Loucy (cell line): ENCODE measurements at regions not wholly inside any gene's neighbourhood (a gene's known extent, or its start where the extent isn't known, plus 50 kb on each side); places are given as distances from the start of the nearest gene placed in this dataset.

Source experiments
- H2AFZ ChIP-seq: fragments of 200-600 bp; sonication (generic); 2 replicates; pipeline ENCODE4 v1.6.0; 2016; ENCODE audit warnings: antibody characterized with exemption, mild to moderate bottlenecking, low read length, moderate library complexity
- H3F3A ChIP-seq: fragments of 200-600 bp; 2 replicates; pipeline ENCODE4 v1.6.0; 2016; ENCODE audit warnings: antibody characterized with exemption, low read depth, mild to moderate bottlenecking
- H3K27me3 ChIP-seq: fragments of 200-600 bp; sonication (generic); 2 replicates; pipeline ENCODE4 v1.6.1; 2014; ENCODE audit warnings: low read length, mild to moderate bottlenecking; ENCODE audit not compliant: insufficient read depth, poor library complexity, severe bottlenecking
- H3K36me3 ChIP-seq: fragments of 200-600 bp; sonication (generic); 2 replicates; pipeline ENCODE4 v1.6.1; 2016; ENCODE audit warnings: low read length; ENCODE audit not compliant: insufficient read depth
- H3K4me1 ChIP-seq: fragments of 200-600 bp; sonication (generic); 2 replicates; pipeline ENCODE4 v1.5.1; 2014; ENCODE audit warnings: low read length, mild to moderate bottlenecking; ENCODE audit not compliant: insufficient read depth, poor library complexity, severe bottlenecking
- H3K4me2 ChIP-seq: fragments of 200-600 bp; sonication (generic); 2 replicates; pipeline ENCODE4 v1.6.0; 2014; ENCODE audit warnings: antibody characterized with exemption, low read length, low read depth, mild to moderate bottlenecking; ENCODE audit not compliant: poor library complexity, severe bottlenecking
- H3K4me3 ChIP-seq: fragments of 200-600 bp; sonication (generic); 2 replicates; pipeline ENCODE4 v1.5.1; 2014; ENCODE audit warnings: low read length, mild to moderate bottlenecking, mixed read lengths; ENCODE audit not compliant: poor library complexity, severe bottlenecking
- H3K79me2 ChIP-seq: fragments of 200-600 bp; sonication (generic); 2 replicates; pipeline ENCODE4 v1.6.1; 2014; ENCODE audit warnings: low read length; ENCODE audit not compliant: insufficient read depth
- H3K9ac ChIP-seq: fragments of 200-600 bp; sonication (generic); 2 replicates; pipeline ENCODE4 v1.6.0; 2014; ENCODE audit warnings: mild to moderate bottlenecking, low read depth, low read length, moderate library complexity; ENCODE audit not compliant: poor library complexity, severe bottlenecking
- H3K9me2 ChIP-seq: fragments of 200-600 bp; sonication (generic); replicated peaks from 2 replicates; pipeline ENCODE4 v1.6.1; 2016; ENCODE audit warnings: low read depth, low read length, mixed read lengths
- H3K9me3 ChIP-seq: fragments of 200-600 bp; sonication (generic); 2 replicates; pipeline ENCODE4 v1.6.1; 2014; ENCODE audit warnings: mild to moderate bottlenecking, antibody characterized with exemption, low read length, low read depth; ENCODE audit not compliant: insufficient read depth
- H4K20me1 ChIP-seq: fragments of 200-600 bp; sonication (generic); 2 replicates; pipeline ENCODE4 v1.6.0; 2014; ENCODE audit warnings: antibody characterized with exemption, low read length, mild to moderate bottlenecking; ENCODE audit not compliant: insufficient read depth, poor library complexity, severe bottlenecking
- EZH2phosphoT487 ChIP-seq: fragments of 200-600 bp; IDR thresholded peaks from 2 replicates; pipeline ENCODE4 v1.6.1; 2018; ENCODE audit warnings: antibody characterized with exemption, mild to moderate bottlenecking, moderate library complexity, borderline replicate concordance
- TF ChIP-seq, protein P1 (sequence below): fragments of 200-600 bp; sonication (generic); conservative IDR thresholded peaks from 2 replicates; pipeline ENCODE4 v1.5.1; 2014; ENCODE audit warnings: mild to moderate bottlenecking, antibody characterized with exemption, low read length

DNA sequence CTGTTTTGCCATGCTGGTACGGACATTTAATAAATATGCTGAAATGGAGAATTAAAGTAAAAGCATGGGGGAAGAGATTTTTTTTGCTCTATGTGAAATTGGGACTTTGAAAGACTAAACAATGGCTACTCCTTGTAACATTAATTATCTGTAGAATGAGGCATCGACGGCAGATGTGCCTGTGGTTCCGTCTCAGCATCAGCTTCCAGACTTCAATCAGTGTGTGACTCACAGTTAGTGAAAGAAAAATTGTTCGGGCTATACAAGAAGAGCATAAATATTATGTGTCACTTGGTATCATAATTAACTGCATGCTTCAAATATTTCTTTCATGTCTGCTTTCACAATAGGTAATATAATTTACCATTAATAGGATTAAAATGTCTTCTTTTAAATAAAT lies 117.0 kb upstream of the SMIM21 start:
- H3K4me1 ChIP-seq, result no peaks in the 10 kb centered on the region
- H3K79me2 ChIP-seq, result no peaks in the 10 kb centered on the region
- H2AFZ ChIP-seq, result no peak overlapping the region
- no peaks in the 10 kb centered on the region for H3K36me3 ChIP-seq
- H3K4me2 ChIP-seq, result no peak overlapping the region
- no peaks in the 10 kb centered on the region for H3K9me2 ChIP-seq
- no peaks in the 10 kb centered on the region for H3K27me3 ChIP-seq
- no peaks in the 10 kb centered on the region; the same call in 1 of the 2 replicates for H3K9me3 ChIP-seq
- no peak overlapping the region for H3K4me3 ChIP-seq
- H3F3A ChIP-seq, result no peaks in the 10 kb centered on the region
- no peak for TF ChIP-seq EZH2phosphoT487
- TF ChIP-seq, protein P1, sequence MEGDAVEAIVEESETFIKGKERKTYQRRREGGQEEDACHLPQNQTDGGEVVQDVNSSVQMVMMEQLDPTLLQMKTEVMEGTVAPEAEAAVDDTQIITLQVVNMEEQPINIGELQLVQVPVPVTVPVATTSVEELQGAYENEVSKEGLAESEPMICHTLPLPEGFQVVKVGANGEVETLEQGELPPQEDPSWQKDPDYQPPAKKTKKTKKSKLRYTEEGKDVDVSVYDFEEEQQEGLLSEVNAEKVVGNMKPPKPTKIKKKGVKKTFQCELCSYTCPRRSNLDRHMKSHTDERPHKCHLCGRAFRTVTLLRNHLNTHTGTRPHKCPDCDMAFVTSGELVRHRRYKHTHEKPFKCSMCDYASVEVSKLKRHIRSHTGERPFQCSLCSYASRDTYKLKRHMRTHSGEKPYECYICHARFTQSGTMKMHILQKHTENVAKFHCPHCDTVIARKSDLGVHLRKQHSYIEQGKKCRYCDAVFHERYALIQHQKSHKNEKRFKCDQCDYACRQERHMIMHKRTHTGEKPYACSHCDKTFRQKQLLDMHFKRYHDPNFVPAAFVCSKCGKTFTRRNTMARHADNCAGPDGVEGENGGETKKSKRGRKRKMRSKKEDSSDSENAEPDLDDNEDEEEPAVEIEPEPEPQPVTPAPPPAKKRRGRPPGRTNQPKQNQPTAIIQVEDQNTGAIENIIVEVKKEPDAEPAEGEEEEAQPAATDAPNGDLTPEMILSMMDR, result no peak
- H4K20me1 ChIP-seq, result no peaks in the 10 kb centered on the region
- H3K9ac ChIP-seq, result no peak overlapping the region

DNA sequence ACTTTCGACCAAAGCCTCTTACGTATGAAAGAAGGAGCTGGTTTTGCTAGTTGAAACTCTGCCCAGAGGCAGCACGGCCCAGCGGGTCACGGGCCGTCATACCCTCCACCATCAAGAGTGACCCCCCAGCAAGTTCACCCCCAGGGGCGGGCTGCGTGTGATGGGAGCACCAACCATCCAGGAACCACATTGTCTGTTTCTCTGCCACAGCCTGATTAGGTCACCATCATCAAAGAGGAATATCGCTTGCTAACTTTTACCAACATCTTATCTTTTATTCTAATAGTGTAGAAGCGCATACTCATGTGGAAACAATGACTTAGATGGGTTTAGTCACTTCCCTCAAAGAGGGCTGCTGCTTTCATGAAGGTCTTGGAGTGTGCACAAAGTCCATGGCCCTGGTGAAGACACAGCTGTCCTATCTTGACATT lies 116.6 kb upstream of the SMIM21 start:
- no peak overlapping the region for H3K4me3 ChIP-seq
- H3K79me2 ChIP-seq, result no peaks in the 10 kb centered on the region
- H3K9me2 ChIP-seq, result no peaks in the 10 kb centered on the region
- no peaks in the 10 kb centered on the region for H3K9me3 ChIP-seq
- H3K4me2 ChIP-seq, result no peak overlapping the region
- H3K36me3 ChIP-seq, result no peaks in the 10 kb centered on the region
- TF ChIP-seq, protein P1, result no peak
- TF ChIP-seq EZH2phosphoT487, result no peak
- no peaks in the 10 kb centered on the region for H4K20me1 ChIP-seq
- H2AFZ ChIP-seq, result no peak overlapping the region
- H3F3A ChIP-seq, result no peaks in the 10 kb centered on the region
- H3K27me3 ChIP-seq, result no peaks in the 10 kb centered on the region
- no peak overlapping the region for H3K9ac ChIP-seq
- no peaks in the 10 kb centered on the region for H3K4me1 ChIP-seq

DNA sequence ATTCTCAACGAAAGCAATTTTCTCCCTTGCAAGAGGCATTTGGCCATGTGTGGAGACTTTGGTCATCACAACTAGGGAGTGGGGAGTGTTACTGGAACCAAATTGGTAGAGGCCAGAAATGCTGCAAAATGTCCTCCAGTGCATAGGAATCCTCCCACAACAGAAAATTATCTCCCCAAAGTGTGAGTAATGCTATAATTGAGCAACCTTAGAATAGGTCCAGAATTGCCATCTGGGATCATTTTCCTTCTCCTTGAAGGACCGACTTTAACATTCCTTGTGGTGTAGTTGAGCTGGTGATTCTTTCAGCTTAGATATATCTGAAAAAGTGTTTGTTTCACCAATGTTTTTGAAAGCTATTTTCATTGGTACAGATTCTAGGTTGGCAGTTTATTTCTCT lies 111.2 kb upstream of the SMIM21 start:
- Histone ChIP-seq H3K27me3 (no peaks in the 10 kb centered on the region), H3K79me2 (no peaks in the 10 kb centered on the region), H3K36me3 (no peaks in the 10 kb centered on the region), H3K9ac (no peak overlapping the region), H3F3A (no peaks in the 10 kb centered on the region), H2AFZ (no peak overlapping the region), H3K9me2 (no peaks in the 10 kb centered on the region), H3K4me1 (no peaks in the 10 kb centered on the region), H3K4me3 (no peak overlapping the region), H4K20me1 (no peaks in the 10 kb centered on the region), H3K4me2 (no peak overlapping the region), H3K9me3 (no peaks in the 10 kb centered on the region)
- TF ChIP-seq, protein P1, result no peak
- no peak for TF ChIP-seq EZH2phosphoT487
